Astrocyte (in vitro differentiated cells and primary cell): ENCODE measurements at regions not wholly inside any gene's neighbourhood (a gene's known extent, or its start where the extent isn't known, plus 50 kb on each side); places are given as distances from the start of the nearest gene placed in this dataset.

Experiments
- EZH2 ChIP-seq: IDR thresholded peaks from 2 replicates; pipeline ENCODE4 v1.6.1; 2012; ENCODE audit warnings: mild to moderate bottlenecking, low read length, inconsistent platforms; ENCODE audit not compliant: insufficient read depth
- TF ChIP-seq, protein P1 (sequence below): IDR thresholded peaks from 2 replicates; pipeline ENCODE4 v1.5.1; 2011; ENCODE audit warnings: low read depth, mild to moderate bottlenecking, inconsistent platforms, low read length, moderate library complexity; ENCODE audit not compliant: insufficient read depth

DNA sequence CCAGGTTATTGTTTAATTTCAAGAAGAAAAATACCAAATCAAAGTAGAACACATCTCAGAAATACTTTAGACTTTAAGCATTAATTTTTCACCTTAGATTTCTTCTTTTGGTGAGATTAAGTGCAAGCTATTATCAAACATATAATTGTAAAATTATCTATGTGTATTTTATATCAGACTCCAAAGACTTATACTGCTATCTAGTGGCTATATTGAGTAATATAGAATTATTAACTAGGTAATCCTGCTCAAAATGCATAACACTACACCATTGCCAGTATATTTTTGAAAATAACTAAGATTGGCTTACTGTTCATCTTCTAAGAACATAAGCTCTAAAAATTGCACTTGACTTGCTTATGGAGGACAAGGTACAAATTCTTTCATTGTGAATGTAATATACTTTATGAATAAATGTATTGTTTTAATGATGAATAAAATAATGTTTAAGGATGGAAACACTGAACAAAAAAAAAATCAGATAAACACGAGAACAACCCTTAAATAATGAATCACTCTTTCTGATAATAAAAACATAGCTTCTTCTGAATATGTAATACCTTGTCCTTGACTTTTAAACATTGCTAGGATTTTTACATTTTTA, 86.7 kb upstream of the GNAI1 start:
- TF ChIP-seq, protein P1, sequence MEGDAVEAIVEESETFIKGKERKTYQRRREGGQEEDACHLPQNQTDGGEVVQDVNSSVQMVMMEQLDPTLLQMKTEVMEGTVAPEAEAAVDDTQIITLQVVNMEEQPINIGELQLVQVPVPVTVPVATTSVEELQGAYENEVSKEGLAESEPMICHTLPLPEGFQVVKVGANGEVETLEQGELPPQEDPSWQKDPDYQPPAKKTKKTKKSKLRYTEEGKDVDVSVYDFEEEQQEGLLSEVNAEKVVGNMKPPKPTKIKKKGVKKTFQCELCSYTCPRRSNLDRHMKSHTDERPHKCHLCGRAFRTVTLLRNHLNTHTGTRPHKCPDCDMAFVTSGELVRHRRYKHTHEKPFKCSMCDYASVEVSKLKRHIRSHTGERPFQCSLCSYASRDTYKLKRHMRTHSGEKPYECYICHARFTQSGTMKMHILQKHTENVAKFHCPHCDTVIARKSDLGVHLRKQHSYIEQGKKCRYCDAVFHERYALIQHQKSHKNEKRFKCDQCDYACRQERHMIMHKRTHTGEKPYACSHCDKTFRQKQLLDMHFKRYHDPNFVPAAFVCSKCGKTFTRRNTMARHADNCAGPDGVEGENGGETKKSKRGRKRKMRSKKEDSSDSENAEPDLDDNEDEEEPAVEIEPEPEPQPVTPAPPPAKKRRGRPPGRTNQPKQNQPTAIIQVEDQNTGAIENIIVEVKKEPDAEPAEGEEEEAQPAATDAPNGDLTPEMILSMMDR, result peak; percentile 28
- TF ChIP-seq EZH2, result no peak
